ENCODE measurements at regions not wholly inside any gene's neighbourhood (a gene's known extent, or its start where the extent isn't known, plus 50 kb on each side); places are given as distances from the start of the nearest gene placed in this dataset.
"Not testable (repeated sequence)": the region's sequence is repeated elsewhere in the genome, so short reads cannot be mapped to it uniquely, and the experiment has no call there.

- DNase-seq (ENCODE audit: low spot score): not testable (repeated sequence)
Measured at GRCh38 chrX:128954697-128955096, 568.6 kb downstream of the SMARCA1 start.

GRCh38 chrX:128931071-128931470, 592.2 kb downstream of the SMARCA1 start:
- no peak for DNase-seq (ENCODE audit: low spot score)

DNA sequence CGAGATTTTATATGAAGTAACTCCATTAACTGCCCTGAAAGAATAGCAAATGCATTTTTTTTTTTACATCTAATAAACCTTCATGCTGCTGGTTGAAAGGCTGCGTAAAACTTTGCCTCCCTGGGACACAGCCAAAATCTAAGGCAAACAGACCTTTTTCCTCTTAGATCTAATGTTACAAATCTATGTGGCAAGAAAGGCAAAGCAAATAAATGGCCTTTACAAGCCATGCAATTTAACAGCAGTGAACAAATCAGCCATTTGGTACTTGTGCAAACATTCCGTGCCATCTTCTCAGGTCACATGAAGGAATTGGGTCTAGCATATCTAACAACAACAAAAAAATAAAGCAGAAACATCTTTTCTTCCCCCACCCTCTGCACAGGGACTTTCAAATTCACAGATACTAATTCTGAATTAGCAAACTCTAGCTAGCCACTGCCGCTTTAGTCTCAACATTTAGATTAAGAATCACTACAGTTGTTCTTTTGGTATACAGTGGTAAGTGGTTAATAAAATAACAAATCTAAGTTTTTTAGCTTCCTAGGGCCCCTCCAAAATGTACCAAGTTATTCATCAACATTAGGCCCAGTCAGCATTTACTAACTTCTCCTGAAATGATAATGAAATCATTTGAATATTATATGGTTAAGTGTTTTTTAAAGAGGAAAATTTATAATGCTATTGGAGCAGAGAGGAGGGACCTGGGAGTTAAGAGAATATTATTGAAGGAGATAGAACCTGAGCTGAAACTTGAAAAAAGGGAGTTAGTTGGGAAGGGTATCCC, 593.8 kb downstream of the SMARCA1 start:
- no peak for DNase-seq (ENCODE audit: low spot score)

DNA sequence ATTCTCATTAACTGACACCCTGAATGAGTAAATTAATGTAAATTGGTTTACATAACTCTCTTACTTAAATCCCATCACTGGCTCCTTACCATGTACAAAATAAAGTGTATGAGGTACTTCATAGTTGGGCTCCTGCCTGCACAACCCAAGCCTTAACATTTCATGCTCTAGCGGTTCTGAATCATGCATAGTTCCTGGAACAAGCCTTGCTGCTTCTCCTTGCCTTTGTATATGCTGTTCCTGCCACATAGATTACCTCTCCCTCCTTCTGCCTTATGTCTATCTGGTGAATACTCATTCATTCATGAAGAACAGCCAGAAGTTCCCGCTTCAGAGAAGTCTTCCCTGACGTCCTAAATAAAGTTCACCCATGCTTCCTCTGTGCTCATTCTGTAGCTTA, 594.7 kb downstream of the SMARCA1 start:
- no peak for DNase-seq (ENCODE audit: low spot score)

- DNase-seq (ENCODE audit: low spot score): no peak
Measured at GRCh38 chrX:128927363-128927762, 595.9 kb downstream of the SMARCA1 start.

DNA sequence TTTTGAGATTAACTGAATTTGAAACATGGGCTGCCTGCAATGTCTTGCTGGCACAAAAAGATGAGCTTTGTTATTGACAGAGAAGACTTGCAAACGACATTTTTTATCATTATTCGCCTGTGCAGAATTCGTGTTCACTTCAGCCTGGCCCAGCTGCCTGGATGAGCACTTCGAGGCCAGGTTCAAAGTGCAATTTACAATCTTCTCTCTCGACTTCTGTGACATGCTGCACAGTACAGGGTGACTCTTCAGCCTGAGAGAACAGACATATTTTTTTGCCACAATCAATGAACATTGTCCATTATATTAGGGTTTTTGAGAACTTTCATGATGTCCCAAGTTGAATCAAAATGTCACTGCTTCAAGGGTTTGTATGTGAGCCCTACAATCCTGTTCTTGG, 616.5 kb downstream of the SMARCA1 start:
- no peak for DNase-seq (ENCODE audit: low spot score)

GRCh38 chrX:128901018-128901417, 622.3 kb downstream of the SMARCA1 start:
- no peak for DNase-seq (ENCODE audit: low spot score)

- DNase-seq (ENCODE audit: low spot score): no peak
Measured at GRCh38 chrX:128897621-128898020, 625.7 kb downstream of the SMARCA1 start.

- no peak for DNase-seq (ENCODE audit: low spot score)
Measured at GRCh38 chrX:128891554-128891953, 631.7 kb downstream of the SMARCA1 start.

GRCh38 chrX:128884430-128884829, 638.9 kb downstream of the SMARCA1 start:
- no peak for DNase-seq (ENCODE audit: low spot score)

GRCh38 chrX:128883650-128884049, 639.6 kb downstream of the SMARCA1 start:
- DNase-seq (ENCODE audit: low spot score): no peak

DNA sequence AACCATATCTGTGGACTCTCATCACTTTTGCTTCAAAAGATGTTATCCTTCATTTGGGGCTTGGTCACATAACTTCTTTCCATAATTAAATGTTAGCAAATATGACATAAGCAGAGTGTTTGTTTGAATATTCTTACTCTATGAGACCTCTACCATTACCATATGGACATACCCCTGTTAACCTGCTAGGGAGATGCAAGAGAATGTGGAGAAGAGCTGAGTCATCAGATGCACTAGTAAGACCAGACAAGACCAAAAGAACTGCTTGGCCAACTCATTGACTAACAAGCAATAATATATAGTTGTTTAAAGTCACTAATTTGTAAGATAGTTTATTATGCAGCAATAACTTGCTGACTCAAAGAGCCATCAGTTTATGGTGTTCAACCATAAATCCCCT, 652.9 kb downstream of the SMARCA1 start:
- no peak for DNase-seq (ENCODE audit: low spot score)

GRCh38 chrX:128862557-128862956, 660.7 kb downstream of the SMARCA1 start:
- DNase-seq (ENCODE audit: low spot score): no peak

DNA sequence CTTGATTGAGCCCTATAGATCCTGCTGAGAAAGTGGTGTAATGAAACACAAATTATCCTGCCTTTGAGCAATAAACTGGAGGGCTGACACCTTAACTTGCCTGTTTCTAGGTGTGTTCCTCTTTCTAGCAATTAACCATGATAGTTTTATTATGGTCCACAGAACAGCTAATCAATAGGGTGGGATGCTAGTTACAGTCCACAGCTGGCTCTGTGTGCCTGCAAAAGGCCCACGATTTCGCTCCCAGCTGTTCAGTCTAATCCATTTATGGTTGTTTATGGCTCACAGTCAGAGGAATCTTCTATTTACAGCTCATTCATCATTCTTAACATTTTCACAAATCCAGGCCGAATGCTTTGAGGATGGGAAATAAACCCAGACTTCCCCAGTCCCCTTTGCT, 674.9 kb downstream of the SMARCA1 start:
- DNase-seq (ENCODE audit: low spot score): no peak

GRCh38 chrX:128846385-128846784, 676.9 kb downstream of the SMARCA1 start:
- no peak for DNase-seq (ENCODE audit: low spot score)

DNA sequence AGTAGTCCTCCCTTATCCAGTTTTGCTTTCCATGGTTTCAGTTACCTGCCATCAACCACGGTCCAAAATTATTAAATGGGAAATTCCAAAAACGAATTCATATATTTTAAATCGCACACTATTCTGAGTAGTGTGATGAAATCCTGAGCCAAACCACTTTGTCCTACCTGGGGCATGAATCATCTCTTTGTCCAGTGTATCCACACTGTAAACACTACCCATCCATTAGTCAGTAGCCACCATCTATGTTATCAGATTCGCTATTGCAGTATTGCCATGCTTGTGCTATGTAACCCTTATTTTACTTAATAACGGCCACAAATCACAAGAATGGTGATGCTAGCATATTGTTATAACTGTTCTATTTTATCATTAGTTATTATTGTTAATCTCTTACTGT, 704.6 kb downstream of the SMARCA1 start:
- DNase-seq (ENCODE audit: low spot score): no peak

GRCh38 chrX:128816919-128817318, 706.4 kb downstream of the SMARCA1 start:
- DNase-seq (ENCODE audit: low spot score): no peak

- DNase-seq (ENCODE audit: low spot score): no peak
Measured at GRCh38 chrX:128807367-128807766, 715.9 kb downstream of the SMARCA1 start.

GRCh38 chrX:128805236-128805635, 718.1 kb downstream of the SMARCA1 start:
- no peak for DNase-seq (ENCODE audit: low spot score)

- no peak for DNase-seq (ENCODE audit: low spot score)
Measured at GRCh38 chrX:128804828-128805227, 718.5 kb downstream of the SMARCA1 start.

DNA sequence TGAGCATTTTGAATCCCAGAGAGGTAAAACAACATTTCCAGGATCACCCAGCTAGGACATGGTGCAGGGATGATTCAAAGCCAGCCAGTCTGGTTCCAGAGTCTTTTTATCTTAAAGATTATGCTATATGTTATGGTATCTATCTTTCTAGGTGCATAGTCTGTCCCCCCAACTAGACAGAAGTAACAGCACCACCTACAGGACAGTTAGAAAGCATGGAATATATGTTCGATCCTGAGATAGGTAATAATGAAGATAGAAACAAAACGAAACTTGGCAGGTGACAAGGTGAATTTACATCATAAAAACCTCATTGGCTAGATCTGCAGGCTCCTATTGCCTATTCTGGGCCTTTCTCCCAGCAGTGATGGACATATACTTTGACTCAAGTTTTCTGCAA, 723.2 kb downstream of the SMARCA1 start:
- DNase-seq (ENCODE audit: low spot score): no peak

GRCh38 chrX:128783139-128783538, 730.9 kb upstream of the ACTRT1 start:
- not testable (repeated sequence) for DNase-seq (ENCODE audit: low spot score)

- DNase-seq (ENCODE audit: low spot score): no peak
Measured at GRCh38 chrX:128781506-128781905, 729.3 kb upstream of the ACTRT1 start.

DNA sequence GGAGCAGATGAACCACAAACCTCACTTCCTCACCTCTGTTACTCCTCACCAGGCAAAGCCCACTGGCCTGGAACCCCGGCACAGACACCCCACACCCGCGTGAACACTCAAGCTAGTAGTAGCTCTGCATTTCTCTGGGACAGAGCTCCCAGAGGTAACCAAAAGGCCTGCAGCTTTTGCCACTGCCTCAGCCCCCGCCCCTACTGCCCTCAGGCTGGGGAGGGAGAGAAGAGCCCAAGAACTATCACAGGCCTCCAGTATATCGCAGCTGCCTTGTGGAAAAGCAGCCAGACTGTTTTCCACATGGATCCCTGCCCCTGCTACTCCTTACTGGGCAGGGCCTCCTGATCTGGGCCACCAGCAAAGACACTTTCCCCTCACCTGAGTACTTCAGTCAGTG, 728.7 kb upstream of the ACTRT1 start:
- DNase-seq (ENCODE audit: low spot score): no peak

Data from putamen (tissue), 1 donor.